ENCODE measurements at regions not wholly inside any gene's neighbourhood (a gene's known extent, or its start where the extent isn't known, plus 50 kb on each side); places are given as distances from the start of the nearest gene placed in this dataset.
"Not testable (repeated sequence)": the region's sequence is repeated elsewhere in the genome, so short reads cannot be mapped to it uniquely, and the experiment has no call there.

DNA sequence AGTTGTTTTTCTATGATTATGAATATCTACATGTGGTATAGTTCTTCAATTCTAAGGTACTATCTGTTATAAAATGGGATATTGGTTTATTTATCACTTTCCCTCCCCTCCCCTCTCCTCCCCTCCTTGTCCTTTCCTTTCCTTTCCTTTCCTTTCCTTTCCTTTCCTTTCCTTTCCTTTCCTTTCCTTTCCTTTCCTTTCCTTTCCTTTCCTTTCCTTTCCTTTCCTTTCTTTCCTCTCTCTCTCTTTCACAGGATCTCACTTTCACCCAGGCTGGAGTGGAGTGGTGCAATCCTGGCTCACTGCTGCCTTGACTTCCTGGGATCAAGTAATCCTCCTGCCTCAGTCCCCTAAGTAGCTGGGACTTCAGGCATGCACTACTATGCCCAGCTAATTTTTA is 466.8 kb downstream of the DMAC1 start:
- H3K4me3 Mint-ChIP-seq = no peak overlapping the region
- H3K36me3 Mint-ChIP-seq (ENCODE audit: low read depth) = no peaks in the 10 kb centered on the region
- no peaks in the 10 kb centered on the region for H3K9me3 Mint-ChIP-seq
- no peaks in the 10 kb centered on the region for H3K4me1 Mint-ChIP-seq (ENCODE audit: low read depth)
- H3K27ac Mint-ChIP-seq = no peak overlapping the region
- peaks cover 11% of the 10 kb centered on the region for H3K27me3 Mint-ChIP-seq (ENCODE audit: low read depth)

- H3K9me3 Mint-ChIP-seq = no peaks in the 10 kb centered on the region
- no peak overlapping the region for H3K27ac Mint-ChIP-seq
- no peak overlapping the region for H3K4me3 Mint-ChIP-seq
- no peaks in the 10 kb centered on the region for H3K4me1 Mint-ChIP-seq (ENCODE audit: low read depth)
- H3K36me3 Mint-ChIP-seq (ENCODE audit: low read depth) = no peaks in the 10 kb centered on the region
- peaks cover 18% of the 10 kb centered on the region for H3K27me3 Mint-ChIP-seq (ENCODE audit: low read depth)
Observed at GRCh38 chr9:7328453-7328852, 471.1 kb downstream of the DMAC1 start.

- Mint-ChIP-seq H3K9me3 (no peaks in the 10 kb centered on the region), H3K36me3 (ENCODE audit: low read depth) (no peaks in the 10 kb centered on the region), H3K27ac (no peak overlapping the region), H3K4me3 (no peak overlapping the region), H3K4me1 (ENCODE audit: low read depth) (no peaks in the 10 kb centered on the region), H3K27me3 (ENCODE audit: low read depth) (peaks cover 9% of the 10 kb centered on the region)
Observed at GRCh38 chr9:7325995-7326394, 473.6 kb downstream of the DMAC1 start.

- no peaks in the 10 kb centered on the region for H3K36me3 Mint-ChIP-seq (ENCODE audit: low read depth)
- H3K9me3 Mint-ChIP-seq = no peaks in the 10 kb centered on the region
- H3K27me3 Mint-ChIP-seq (ENCODE audit: low read depth) = peaks cover 9% of the 10 kb centered on the region
- H3K4me3 Mint-ChIP-seq = no peak overlapping the region
- H3K27ac Mint-ChIP-seq = no peak overlapping the region
- no peaks in the 10 kb centered on the region for H3K4me1 Mint-ChIP-seq (ENCODE audit: low read depth)
Observed at GRCh38 chr9:7324152-7324598, 475.4 kb downstream of the DMAC1 start.

DNA sequence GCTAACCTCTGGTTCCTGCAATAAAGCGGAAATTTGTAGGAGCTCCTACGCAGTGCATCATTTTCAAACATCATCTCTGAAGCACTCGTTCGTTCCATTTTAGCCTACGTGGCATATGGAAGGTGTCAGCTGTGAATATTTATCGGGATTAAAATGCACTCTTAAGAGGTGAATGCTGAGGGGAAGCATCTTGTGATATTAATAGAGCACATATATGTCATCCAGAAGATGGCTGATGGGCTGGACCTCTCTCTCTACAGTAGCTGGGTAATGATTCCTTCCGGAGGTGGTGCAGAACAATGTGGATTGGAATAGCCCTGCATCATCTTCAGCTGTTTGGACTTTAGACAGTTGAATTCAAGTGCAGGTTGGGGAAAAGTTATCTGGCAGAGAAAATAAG is 478.7 kb downstream of the DMAC1 start:
- Mint-ChIP-seq H3K9me3 (peaks cover under 1% of the 10 kb centered on the region), H3K4me3 (no peak overlapping the region), H3K36me3 (ENCODE audit: low read depth) (no peaks in the 10 kb centered on the region), H3K27me3 (ENCODE audit: low read depth) (peaks cover 9% of the 10 kb centered on the region), H3K4me1 (ENCODE audit: low read depth) (no peaks in the 10 kb centered on the region), H3K27ac (no peak overlapping the region)

DNA sequence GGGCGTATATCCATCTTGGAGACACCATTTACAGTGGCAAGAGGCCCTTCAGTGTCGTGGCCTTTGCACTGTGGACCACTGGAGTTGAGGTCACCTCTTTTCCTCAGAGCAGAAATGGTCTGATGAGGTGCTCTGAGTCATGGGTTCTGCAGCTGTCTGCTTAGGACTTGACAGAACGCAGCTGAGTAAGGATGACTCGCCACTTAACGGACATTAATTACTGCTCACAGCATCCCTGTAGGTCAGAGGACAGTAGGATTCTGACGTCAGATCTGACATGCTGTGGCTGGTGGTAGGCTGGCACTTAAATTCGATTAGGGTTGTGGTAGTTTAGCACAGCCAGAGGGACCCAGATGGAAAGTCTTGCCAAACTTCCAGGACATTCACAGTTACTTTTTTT is 479.4 kb downstream of the DMAC1 start:
- H3K27ac Mint-ChIP-seq = no peak overlapping the region
- no peaks in the 10 kb centered on the region for H3K4me1 Mint-ChIP-seq (ENCODE audit: low read depth)
- H3K36me3 Mint-ChIP-seq (ENCODE audit: low read depth) = no peaks in the 10 kb centered on the region
- H3K27me3 Mint-ChIP-seq (ENCODE audit: low read depth) = peaks cover 9% of the 10 kb centered on the region
- H3K4me3 Mint-ChIP-seq = no peak overlapping the region
- H3K9me3 Mint-ChIP-seq = peaks cover 7% of the 10 kb centered on the region

GRCh38 chr9:7318920-7319319 is 480.7 kb downstream of the DMAC1 start:
- Mint-ChIP-seq H3K4me3 (no peak overlapping the region), H3K9me3 (peaks cover 12% of the 10 kb centered on the region), H3K4me1 (ENCODE audit: low read depth) (no peaks in the 10 kb centered on the region), H3K36me3 (ENCODE audit: low read depth) (no peaks in the 10 kb centered on the region), H3K27me3 (ENCODE audit: low read depth) (peaks cover 9% of the 10 kb centered on the region), H3K27ac (no peak overlapping the region)

DNA sequence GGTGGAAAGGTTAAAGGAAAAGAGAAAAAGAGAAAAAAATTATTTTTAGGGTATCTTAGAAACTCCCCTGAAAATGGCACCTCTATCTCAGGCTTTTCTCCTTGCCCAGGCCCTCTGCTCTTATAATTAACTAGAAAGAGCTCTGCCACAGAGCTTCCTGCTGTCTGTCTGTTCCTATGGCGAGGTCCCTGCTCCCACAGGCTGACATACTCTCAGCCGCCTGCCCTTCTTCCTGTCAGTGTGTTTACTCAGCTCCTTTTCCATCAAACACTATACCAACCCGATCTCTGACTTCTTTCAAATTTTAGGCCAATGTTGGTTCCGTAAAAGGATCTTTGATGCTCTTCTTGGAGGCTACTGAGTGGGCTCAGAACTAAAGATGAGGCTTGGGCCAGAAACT is 482.6 kb downstream of the DMAC1 start:
- peaks cover 28% of the 10 kb centered on the region for H3K9me3 Mint-ChIP-seq
- H3K27me3 Mint-ChIP-seq (ENCODE audit: low read depth) = peaks cover 9% of the 10 kb centered on the region

DNA sequence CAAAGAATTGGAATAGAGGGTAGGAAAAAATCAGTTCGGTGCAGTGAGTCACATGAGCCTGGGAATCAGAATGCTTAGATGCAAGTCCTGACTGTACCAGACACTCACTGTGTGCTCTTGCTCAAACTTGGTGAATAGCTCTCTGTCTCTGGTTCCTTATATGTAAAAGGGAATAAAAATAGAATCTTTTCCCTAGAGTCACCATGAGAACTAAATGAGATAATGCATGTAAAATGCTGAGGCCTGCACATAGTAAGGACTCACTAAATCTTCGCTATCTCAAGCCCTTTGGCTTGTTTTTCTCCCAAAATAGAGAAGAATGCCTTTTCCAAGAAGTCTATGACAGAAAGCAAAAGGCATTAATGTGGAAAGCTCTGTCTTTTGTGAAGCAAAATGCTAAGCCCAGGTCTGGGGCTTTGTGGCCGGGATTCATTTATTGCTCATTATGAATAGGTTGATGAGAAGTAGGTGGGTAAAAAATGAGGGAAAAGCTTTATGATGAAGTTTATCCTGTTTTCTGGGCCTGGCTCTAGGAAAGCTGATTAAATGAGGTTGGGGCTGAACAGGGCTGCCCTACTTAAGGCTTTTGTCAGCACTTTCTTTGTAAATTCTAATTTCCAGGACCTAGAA is 483.3 kb downstream of the DMAC1 start:
- no peak overlapping the region for H3K27ac Mint-ChIP-seq
- H3K27me3 Mint-ChIP-seq (ENCODE audit: low read depth) = peaks cover 9% of the 10 kb centered on the region
- no peaks in the 10 kb centered on the region for H3K4me1 Mint-ChIP-seq (ENCODE audit: low read depth)
- peaks cover 32% of the 10 kb centered on the region for H3K9me3 Mint-ChIP-seq
- peaks cover 1% of the 10 kb centered on the region for H3K36me3 Mint-ChIP-seq (ENCODE audit: low read depth)
- H3K4me3 Mint-ChIP-seq = no peak overlapping the region

More for the DNA sequence above, 482.6 kb downstream of the DMAC1 start:
- Mint-ChIP-seq H3K4me1 (ENCODE audit: low read depth) (no peaks in the 10 kb centered on the region), H3K36me3 (ENCODE audit: low read depth) (peaks cover 1% of the 10 kb centered on the region), H3K27ac (no peak overlapping the region), H3K4me3 (no peak overlapping the region)

DNA sequence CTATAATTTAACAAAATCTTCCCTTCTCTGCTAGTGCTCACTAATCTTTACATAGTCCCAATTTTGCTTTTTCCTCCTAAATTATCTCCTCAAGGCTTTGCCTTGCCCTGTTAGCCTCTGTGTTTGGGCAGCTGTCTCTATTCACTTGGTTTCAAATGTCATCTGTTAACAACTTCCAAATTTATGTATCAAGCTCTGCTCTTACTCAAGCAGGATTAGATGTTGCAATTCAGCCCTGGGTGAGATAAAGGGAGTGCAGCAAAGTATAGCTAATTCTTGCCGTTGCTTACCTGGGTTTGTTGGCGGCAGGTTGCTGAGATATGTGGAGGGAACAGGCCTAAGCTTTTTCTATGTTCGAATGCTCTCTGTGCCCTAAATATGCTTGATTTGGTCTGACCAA is 483.8 kb downstream of the DMAC1 start:
- H3K27ac Mint-ChIP-seq = no peak overlapping the region

GRCh38 chr9:7315116-7315515 is 484.5 kb downstream of the DMAC1 start:
- Mint-ChIP-seq H3K9me3 (peaks cover 42% of the 10 kb centered on the region), H3K4me3 (no peak overlapping the region), H3K36me3 (ENCODE audit: low read depth) (peaks cover 1% of the 10 kb centered on the region), H3K27ac (no peak overlapping the region), H3K4me1 (ENCODE audit: low read depth) (no peaks in the 10 kb centered on the region), H3K27me3 (ENCODE audit: low read depth) (peaks cover 9% of the 10 kb centered on the region)

More for the DNA sequence above, 483.8 kb downstream of the DMAC1 start:
- H3K9me3 Mint-ChIP-seq = peaks cover 37% of the 10 kb centered on the region
- no peak overlapping the region for H3K4me3 Mint-ChIP-seq
- no peaks in the 10 kb centered on the region for H3K4me1 Mint-ChIP-seq (ENCODE audit: low read depth)
- peaks cover 9% of the 10 kb centered on the region for H3K27me3 Mint-ChIP-seq (ENCODE audit: low read depth)
- peaks cover 1% of the 10 kb centered on the region for H3K36me3 Mint-ChIP-seq (ENCODE audit: low read depth)

DNA sequence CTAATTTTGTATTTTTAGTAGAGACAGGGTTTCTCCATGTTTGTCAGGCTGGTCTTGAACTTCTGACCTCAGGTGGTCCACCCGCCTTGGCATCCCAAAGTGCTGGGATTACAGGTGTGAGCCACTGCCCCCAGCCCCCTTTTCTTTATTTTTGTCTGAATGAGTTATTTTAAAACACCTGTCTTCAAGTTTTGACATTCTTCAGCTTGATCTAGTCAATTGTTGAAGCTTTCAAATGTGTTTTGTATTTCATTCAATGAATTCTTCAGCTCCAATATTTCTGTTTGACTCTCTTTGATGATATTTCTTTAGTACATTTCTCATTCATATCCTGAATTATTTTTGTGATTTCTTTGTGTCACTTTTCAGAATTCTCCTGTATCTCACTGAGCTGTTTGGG is 486.2 kb downstream of the DMAC1 start:
- no peaks in the 10 kb centered on the region for H3K4me1 Mint-ChIP-seq (ENCODE audit: low read depth)
- no peak overlapping the region for H3K4me3 Mint-ChIP-seq
- no peak overlapping the region for H3K27ac Mint-ChIP-seq
- H3K36me3 Mint-ChIP-seq (ENCODE audit: low read depth) = peaks cover 1% of the 10 kb centered on the region
- peaks cover 4% of the 10 kb centered on the region for H3K27me3 Mint-ChIP-seq (ENCODE audit: low read depth)
- H3K9me3 Mint-ChIP-seq = peaks cover 57% of the 10 kb centered on the region

GRCh38 chr9:7309051-7309450 is 490.5 kb downstream of the DMAC1 start:
- not testable (repeated sequence) for H3K27me3 Mint-ChIP-seq (ENCODE audit: low read depth); H3K36me3 Mint-ChIP-seq (ENCODE audit: low read depth); H3K4me3 Mint-ChIP-seq; H3K4me1 Mint-ChIP-seq (ENCODE audit: low read depth); H3K27ac Mint-ChIP-seq
- H3K9me3 Mint-ChIP-seq = peaks cover 56% of the 10 kb centered on the region

DNA sequence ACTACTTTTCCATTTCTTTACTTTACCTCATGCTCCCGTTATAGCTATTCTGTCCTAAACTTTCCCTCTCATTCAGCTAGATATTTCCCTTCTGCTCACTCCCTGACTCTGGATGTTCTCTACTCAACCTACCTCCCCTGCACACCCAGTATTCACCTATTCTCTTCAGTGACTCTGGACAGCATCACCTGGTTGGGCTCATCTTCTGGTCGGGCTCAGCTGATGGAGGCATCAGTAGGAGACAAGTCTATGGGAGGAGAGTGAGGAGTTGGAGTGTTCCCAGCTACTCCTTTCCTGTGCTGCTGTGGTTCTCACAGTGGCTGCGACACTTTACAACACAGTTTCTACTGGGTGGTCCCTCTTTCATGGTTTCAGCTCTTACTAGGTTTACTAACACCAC is 493.9 kb downstream of the DMAC1 start:
- Mint-ChIP-seq H3K9me3 (peaks cover 28% of the 10 kb centered on the region), H3K4me1 (ENCODE audit: low read depth) (no peaks in the 10 kb centered on the region), H3K27ac (no peak overlapping the region), H3K27me3 (ENCODE audit: low read depth) (peaks cover 8% of the 10 kb centered on the region), H3K4me3 (no peak overlapping the region), H3K36me3 (ENCODE audit: low read depth) (peaks cover 1% of the 10 kb centered on the region)

DNA sequence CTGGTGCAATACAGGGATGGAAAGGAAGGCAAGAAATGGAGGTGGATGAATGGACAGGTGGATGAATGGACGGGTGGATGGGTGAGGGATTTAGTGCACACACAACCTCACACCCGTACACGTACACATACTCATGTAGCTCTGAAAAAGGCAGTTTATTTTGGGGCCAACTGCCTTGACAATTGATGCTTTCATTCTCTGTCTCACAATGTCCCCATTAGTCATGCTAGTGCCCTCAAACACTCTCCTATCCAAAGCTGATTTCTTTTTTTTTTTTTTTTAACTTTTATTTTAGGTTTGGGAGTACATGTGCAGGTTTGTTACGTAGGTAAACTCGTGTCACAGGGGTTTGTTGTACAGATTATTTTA is 495.0 kb downstream of the DMAC1 start:
- Mint-ChIP-seq H3K27ac (no peak overlapping the region), H3K4me1 (ENCODE audit: low read depth) (no peaks in the 10 kb centered on the region), H3K4me3 (no peak overlapping the region), H3K9me3 (peaks cover 20% of the 10 kb centered on the region), H3K36me3 (ENCODE audit: low read depth) (peaks cover 1% of the 10 kb centered on the region), H3K27me3 (ENCODE audit: low read depth) (peaks cover 8% of the 10 kb centered on the region)

Measured in T-helper 1 cell treated with Interleukin-12 subunit alpha and Interleukin-12 subunit beta and Interleukin-4 antibody, amounts not matched to agents 30 μg/mL and 1 μg/mL, for 36 hours (primary cell).